ENCODE measurements at regions not wholly inside any gene's neighbourhood (a gene's known extent, or its start where the extent isn't known, plus 50 kb on each side); places are given as distances from the start of the nearest gene placed in this dataset.

GRCh38 chr6:156526081-156526480, 251.1 kb upstream of the ARID1B start:
- TF ChIP-seq CTCF (IDR thresholded peaks at IDR 0.05) (no peak), POLR2A (IDR thresholded peaks at IDR 0.05; ENCODE audit: low read depth) (no peak), POLR2AphosphoS5 (IDR thresholded peaks at IDR 0.05) (no peak)

All from esophagus muscularis mucosa (tissue), 3 donors.